ENCODE measurements at regions not wholly inside any gene's neighbourhood (a gene's known extent, or its start where the extent isn't known, plus 50 kb on each side); places are given as distances from the start of the nearest gene placed in this dataset.

DNA sequence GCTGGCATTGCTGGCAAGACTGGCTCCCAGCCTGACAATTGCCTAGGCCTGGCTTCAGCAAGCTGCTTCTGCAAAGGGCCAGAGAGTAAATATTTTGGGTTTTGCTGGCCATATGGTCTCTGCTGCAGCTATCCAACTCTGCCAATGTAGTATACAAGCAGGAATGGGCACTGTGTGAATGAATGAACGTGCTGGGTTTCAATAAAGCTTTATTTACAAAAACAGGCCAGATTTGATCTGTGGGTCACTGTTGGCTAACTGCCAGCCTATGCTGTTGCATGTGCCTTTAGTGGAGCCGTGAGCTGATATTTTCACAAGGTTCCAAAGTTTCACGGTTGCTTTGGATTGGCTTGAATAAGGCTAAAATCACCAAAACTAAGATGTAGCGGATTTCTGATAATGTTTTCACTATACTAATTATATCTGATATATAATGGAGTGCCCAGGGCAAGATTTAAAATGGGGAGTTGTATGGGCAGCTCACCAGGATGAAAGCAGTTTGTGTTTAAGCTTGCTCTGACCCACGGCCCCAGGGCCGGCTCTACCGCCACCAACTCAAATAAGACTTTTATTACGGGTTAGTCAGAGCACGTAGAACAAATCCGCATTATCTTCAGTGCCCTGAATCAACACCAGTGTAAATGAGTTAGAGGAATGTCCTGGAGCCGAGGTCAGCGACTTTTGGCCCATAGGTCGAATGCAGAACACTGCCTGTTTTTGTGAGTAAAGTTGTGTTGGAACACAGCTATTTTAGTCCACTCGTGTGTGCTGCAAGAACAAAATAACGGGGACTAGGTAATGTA is 98.6 kb upstream of the DAP start:
- H3K36me3 ChIP-seq (ENCODE audit: insufficient read depth, low read length): no peaks in the 10 kb centered on the region
- H3K4me3 ChIP-seq (ENCODE audit: low read length): no peak overlapping the region
- no peak overlapping the region for H3K27ac ChIP-seq (ENCODE audit: low read depth, low read length)
- peaks cover 17% of the 10 kb centered on the region for H3K27me3 ChIP-seq (ENCODE audit: insufficient read depth, low read length)
- 93% methylated on average over 14 of the region's 15 CpGs for WGBS
- H3K9ac ChIP-seq (ENCODE audit: low read depth, low read length): no peak overlapping the region
- no peaks in the 10 kb centered on the region for H3K9me3 ChIP-seq (ENCODE audit: insufficient read depth, low read depth, low read length)
- peaks cover 17% of the 10 kb centered on the region for H3K4me1 ChIP-seq (ENCODE audit: insufficient read depth, low read length)

DNA sequence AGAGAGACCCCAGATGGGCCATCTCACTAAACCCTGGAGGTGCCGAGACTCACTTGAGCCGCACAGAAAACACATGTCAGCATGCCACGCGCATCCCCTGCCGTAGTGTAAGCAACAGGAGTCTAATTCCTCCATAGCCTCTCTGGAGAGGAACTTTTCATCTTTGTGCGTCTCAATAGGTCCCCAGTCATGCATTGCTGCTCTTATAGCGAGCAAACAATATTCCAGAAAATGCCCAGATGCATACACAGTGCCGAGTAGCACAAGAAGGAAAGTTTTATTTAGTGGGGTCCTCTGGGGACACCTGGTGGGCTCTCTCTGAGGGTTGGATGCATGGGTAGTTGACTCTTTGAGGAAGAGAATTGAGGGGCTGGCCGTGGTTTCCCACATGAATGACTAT is 97.9 kb upstream of the DAP start:
- Histone ChIP-seq H3K36me3 (ENCODE audit: insufficient read depth, low read length) (no peaks in the 10 kb centered on the region), H3K4me3 (ENCODE audit: low read length) (no peak overlapping the region), H3K27me3 (ENCODE audit: insufficient read depth, low read length) (peaks cover 17% of the 10 kb centered on the region), H3K9ac (ENCODE audit: low read depth, low read length) (no peak overlapping the region), H3K9me3 (ENCODE audit: insufficient read depth, low read depth, low read length) (no peaks in the 10 kb centered on the region), H3K4me1 (ENCODE audit: insufficient read depth, low read length) (peaks cover 17% of the 10 kb centered on the region), H3K27ac (ENCODE audit: low read depth, low read length) (no peak overlapping the region)
- WGBS: 96% methylated on average over 9 of the region's 9 CpGs

DNA sequence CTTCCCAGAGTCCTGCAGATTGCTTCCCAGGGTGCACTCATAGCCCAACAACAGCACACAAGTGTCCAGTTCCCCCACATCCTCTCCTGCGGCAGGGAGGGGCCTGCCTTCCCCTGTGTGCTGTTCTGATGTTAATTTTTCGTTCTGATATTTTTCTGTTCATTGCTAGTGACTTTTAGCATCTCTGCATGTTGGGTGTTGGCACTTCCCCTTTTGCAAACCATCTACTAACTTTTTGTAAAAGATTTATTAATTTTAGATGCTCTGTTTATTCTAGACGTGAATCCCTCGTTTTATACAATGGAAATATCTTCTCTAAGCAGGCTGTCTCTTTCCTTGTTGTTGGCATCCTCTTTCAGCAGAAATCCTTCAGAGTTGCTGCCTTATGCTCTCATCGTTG is 97.3 kb upstream of the DAP start:
- 94% methylated on average over 4 of the region's 5 CpGs for WGBS
- Histone ChIP-seq H3K36me3 (ENCODE audit: insufficient read depth, low read length) (no peaks in the 10 kb centered on the region), H3K9ac (ENCODE audit: low read depth, low read length) (no peak overlapping the region), H3K4me3 (ENCODE audit: low read length) (no peak overlapping the region), H3K4me1 (ENCODE audit: insufficient read depth, low read length) (peaks cover 17% of the 10 kb centered on the region), H3K27me3 (ENCODE audit: insufficient read depth, low read length) (peaks cover 17% of the 10 kb centered on the region), H3K27ac (ENCODE audit: low read depth, low read length) (no peak overlapping the region), H3K9me3 (ENCODE audit: insufficient read depth, low read depth, low read length) (no peaks in the 10 kb centered on the region)

DNA sequence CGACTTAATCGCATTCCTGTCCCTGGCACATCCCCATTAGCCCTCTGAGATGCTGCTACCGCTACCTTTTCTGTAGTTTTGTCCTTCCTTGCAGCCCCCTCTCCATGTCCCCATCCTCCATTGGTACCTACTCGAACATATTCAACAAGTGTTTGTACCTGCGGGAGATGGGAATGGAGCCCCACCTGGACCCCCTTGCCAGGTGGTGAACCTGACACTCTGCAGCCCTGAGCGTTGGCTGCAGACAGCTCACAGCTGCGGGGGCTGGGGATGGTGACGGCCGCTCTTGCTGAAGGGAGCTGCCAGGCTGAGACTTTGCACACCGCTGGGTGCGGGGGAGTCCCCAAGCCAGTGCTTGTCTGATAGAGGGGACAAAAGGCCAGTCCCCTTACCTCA is 96.3 kb upstream of the DAP start:
- Histone ChIP-seq H3K4me1 (ENCODE audit: insufficient read depth, low read length) (peaks cover 17% of the 10 kb centered on the region), H3K27ac (ENCODE audit: low read depth, low read length) (no peak overlapping the region), H3K9me3 (ENCODE audit: insufficient read depth, low read depth, low read length) (no peaks in the 10 kb centered on the region), H3K27me3 (ENCODE audit: insufficient read depth, low read length) (peaks cover 17% of the 10 kb centered on the region), H3K9ac (ENCODE audit: low read depth, low read length) (no peak overlapping the region), H3K4me3 (ENCODE audit: low read length) (peak overlapping the region; percentile 38), H3K36me3 (ENCODE audit: insufficient read depth, low read length) (no peaks in the 10 kb centered on the region)
- 51% methylated on average over 11 of the region's 11 CpGs for WGBS

DNA sequence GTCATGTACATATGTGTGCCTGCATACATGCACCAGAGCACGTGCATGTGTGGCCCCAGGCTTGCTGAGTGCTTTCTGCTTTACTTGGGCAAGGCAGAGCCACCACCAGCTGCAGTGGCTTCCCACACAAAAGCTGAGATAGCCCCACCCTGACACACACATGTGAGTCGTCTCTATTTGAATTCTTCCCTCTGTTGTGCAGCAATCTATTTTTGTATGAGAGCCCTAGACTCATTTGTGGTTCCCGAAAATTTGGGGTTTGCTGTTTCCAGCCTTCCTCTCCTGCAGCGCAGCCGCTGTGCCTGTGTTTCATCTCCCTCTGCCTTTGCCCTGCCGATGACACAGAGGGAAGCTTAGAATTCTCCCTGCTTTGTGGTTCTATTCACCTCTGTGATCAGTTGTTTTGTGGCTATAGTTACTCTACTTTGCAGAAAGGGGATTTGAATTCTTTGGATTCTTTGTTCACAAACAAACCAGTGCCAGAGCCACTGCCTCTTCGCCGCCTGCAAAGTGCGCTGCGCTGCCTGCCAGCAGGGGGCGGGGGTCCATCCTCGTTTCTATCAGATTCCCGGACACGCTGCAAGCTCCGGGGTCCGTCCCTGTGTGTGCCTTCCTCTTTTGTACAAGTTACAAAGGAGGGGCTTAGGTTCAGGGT is 95.8 kb upstream of the DAP start:
- H3K36me3 ChIP-seq (ENCODE audit: insufficient read depth, low read length): no peaks in the 10 kb centered on the region
- H3K27me3 ChIP-seq (ENCODE audit: insufficient read depth, low read length): peaks cover 17% of the 10 kb centered on the region
- H3K9ac ChIP-seq (ENCODE audit: low read depth, low read length): peak overlapping the region; percentile 23; the same call in 1 of the 2 replicates
- H3K4me1 ChIP-seq (ENCODE audit: insufficient read depth, low read length): peaks cover 17% of the 10 kb centered on the region
- H3K4me3 ChIP-seq (ENCODE audit: low read length): peak overlapping the region; percentile 38
- H3K27ac ChIP-seq (ENCODE audit: low read depth, low read length): peak overlapping the region; percentile 56; the same call in 1 of the 2 replicates
- WGBS: 24% methylated on average over 16 of the region's 16 CpGs
- H3K9me3 ChIP-seq (ENCODE audit: insufficient read depth, low read depth, low read length): no peaks in the 10 kb centered on the region

DNA sequence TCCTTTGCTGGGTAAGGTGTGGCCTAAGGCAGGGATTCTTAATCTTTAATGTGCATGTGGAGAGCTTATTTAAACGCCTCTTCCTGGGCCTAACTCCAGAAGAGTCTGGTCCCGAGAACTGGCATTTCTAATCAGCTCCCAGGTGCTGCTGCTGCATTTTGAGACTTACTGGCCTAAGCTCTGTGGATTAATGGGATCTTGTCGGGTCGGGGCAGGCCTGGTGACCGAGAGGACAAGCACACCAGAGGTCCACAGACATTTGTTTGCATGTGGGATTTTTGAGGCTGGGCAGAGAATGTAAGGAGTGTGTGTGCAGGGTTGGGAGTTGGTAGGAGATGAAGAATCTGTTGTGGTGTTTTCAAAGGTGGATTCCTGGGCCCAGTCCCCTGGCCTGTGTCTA is 95.0 kb upstream of the DAP start:
- no peaks in the 10 kb centered on the region for H3K9me3 ChIP-seq (ENCODE audit: insufficient read depth, low read depth, low read length)
- H3K4me3 ChIP-seq (ENCODE audit: low read length): no peak overlapping the region
- peaks cover 17% of the 10 kb centered on the region for H3K27me3 ChIP-seq (ENCODE audit: insufficient read depth, low read length)
- no peaks in the 10 kb centered on the region for H3K36me3 ChIP-seq (ENCODE audit: insufficient read depth, low read length)
- H3K27ac ChIP-seq (ENCODE audit: low read depth, low read length): no peak overlapping the region
- peaks cover 17% of the 10 kb centered on the region for H3K4me1 ChIP-seq (ENCODE audit: insufficient read depth, low read length)
- WGBS: 85% methylated on average over 5 of the region's 5 CpGs
- H3K9ac ChIP-seq (ENCODE audit: low read depth, low read length): no peak overlapping the region

DNA sequence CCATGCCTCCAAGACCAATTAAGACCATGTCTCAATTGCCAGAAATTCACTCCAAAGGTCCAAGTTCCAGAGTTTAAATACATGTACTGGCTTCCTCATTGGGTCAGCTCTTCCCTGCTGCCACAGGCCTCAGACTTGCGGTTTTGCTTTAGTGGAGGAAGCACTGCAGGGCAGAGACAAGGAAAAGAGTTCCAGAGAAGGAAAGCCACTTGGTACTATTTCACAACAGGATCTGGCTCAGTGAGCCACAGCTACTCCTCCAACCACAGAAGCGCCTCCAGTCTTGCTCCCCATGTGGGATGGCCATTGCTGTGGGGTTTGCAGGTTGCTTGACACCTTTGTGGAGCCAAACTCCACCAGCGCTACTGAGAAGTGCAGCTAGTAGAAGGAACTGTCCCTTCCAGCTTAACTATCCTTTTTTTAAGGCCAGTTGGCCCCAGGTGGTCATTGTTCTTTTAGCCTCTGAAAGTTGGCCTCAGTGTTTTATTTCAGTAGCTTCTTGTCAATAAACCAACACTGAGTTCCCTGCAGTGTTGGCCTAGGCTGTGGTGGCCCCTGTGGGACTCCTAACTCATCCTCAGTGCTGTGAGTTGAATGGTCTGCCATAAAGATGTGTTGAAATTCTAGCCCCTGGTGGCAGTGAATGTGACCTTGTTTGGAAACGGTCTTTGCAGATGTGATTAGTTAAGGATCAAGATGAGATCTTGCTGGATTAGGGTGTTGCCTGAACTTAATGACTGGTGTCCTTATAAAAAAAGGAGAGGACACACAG is 93.7 kb upstream of the DAP start:
- H3K27me3 ChIP-seq (ENCODE audit: insufficient read depth, low read length): peaks cover 17% of the 10 kb centered on the region
- H3K27ac ChIP-seq (ENCODE audit: low read depth, low read length): no peak overlapping the region
- no peaks in the 10 kb centered on the region for H3K9me3 ChIP-seq (ENCODE audit: insufficient read depth, low read depth, low read length)
- no peaks in the 10 kb centered on the region for H3K36me3 ChIP-seq (ENCODE audit: insufficient read depth, low read length)
- H3K4me1 ChIP-seq (ENCODE audit: insufficient read depth, low read length): peaks cover 17% of the 10 kb centered on the region
- H3K9ac ChIP-seq (ENCODE audit: low read depth, low read length): no peak overlapping the region
- 96% methylated on average over 4 of the region's 4 CpGs for WGBS
- H3K4me3 ChIP-seq (ENCODE audit: low read length): no peak overlapping the region

DNA sequence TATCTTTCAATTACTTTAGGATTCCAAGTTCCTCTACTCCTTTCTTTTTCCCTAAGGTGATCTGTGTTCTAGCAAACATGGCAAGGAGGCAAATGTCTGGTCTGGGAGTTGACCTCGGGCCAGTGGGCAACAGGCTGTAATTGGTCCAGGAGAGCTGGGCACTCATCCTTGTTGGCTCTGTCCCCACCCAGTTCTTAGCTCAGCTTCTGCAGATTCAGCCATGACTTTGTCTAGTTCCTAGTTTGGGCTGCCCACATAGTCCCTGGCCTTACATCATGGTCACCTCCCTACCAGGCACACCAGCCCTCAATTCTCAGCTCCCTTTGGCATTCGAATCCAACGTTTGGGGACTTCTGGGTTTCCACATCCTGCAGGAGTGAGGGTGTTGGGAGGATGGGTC is 92.1 kb upstream of the DAP start:
- no peak overlapping the region for H3K9ac ChIP-seq (ENCODE audit: low read depth, low read length)
- H3K27ac ChIP-seq (ENCODE audit: low read depth, low read length): no peak overlapping the region
- H3K4me1 ChIP-seq (ENCODE audit: insufficient read depth, low read length): peaks cover 17% of the 10 kb centered on the region
- peaks cover 16% of the 10 kb centered on the region for H3K27me3 ChIP-seq (ENCODE audit: insufficient read depth, low read length)
- WGBS: 74% methylated on average over 3 of the region's 3 CpGs
- H3K9me3 ChIP-seq (ENCODE audit: insufficient read depth, low read depth, low read length): no peaks in the 10 kb centered on the region
- H3K36me3 ChIP-seq (ENCODE audit: insufficient read depth, low read length): no peaks in the 10 kb centered on the region
- H3K4me3 ChIP-seq (ENCODE audit: low read length): no peak overlapping the region

DNA sequence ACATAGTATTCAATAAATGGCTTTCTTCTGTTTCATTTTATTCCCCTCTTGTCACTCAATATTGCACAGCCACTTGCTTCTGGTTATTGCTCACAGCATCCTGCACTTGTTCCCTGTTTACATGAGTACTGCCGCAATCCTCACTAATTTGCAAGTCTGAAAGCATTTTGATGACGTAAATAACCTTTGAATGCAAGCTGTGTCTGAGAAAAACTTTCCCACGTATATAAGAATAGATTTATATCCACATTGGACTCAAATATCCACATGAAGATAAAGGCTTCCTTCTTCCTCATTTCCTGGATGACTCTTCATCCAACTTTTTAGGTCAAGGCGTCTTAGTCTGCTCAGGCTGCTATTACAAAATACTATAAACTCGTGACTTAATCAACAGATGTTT is 88.2 kb upstream of the DAP start:
- Histone ChIP-seq H3K9me3 (ENCODE audit: insufficient read depth, low read depth, low read length) (no peaks in the 10 kb centered on the region), H3K27me3 (ENCODE audit: insufficient read depth, low read length) (no peaks in the 10 kb centered on the region), H3K4me3 (ENCODE audit: low read length) (no peak overlapping the region), H3K4me1 (ENCODE audit: insufficient read depth, low read length) (no peaks in the 10 kb centered on the region), H3K9ac (ENCODE audit: low read depth, low read length) (no peak overlapping the region), H3K36me3 (ENCODE audit: insufficient read depth, low read length) (no peaks in the 10 kb centered on the region), H3K27ac (ENCODE audit: low read depth, low read length) (no peak overlapping the region)
- 90% methylated on average over 5 of the region's 5 CpGs for WGBS

DNA sequence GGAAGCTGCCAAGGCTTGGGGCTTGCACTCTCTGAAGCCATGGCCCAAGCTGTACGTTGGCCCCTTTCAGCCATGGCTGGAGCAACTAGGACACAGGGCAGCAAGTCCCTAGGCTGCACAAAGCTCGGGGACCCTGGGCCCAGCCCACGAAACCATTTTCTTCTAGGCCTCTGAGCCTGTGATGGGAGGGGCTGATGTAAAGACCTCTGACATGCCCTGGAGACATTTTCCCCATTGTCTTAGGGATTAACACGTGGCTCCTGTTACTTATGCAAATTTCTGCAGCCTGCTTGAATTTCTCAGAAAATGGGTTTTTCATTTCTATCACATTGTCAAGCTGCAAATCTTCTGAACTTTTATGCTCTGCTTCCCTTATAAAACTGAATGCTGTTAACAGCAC is 83.0 kb upstream of the DAP start:
- Histone ChIP-seq H3K27me3 (ENCODE audit: insufficient read depth, low read length) (0 out of 2 replicates have a peak, but pooled peaks cover 2% of the 10 kb centered on the region), H3K4me3 (ENCODE audit: low read length) (no peak overlapping the region), H3K9ac (ENCODE audit: low read depth, low read length) (no peak overlapping the region), H3K9me3 (ENCODE audit: insufficient read depth, low read depth, low read length) (no peaks in the 10 kb centered on the region), H3K4me1 (ENCODE audit: insufficient read depth, low read length) (no peaks in the 10 kb centered on the region), H3K27ac (ENCODE audit: low read depth, low read length) (no peak overlapping the region), H3K36me3 (ENCODE audit: insufficient read depth, low read length) (no peaks in the 10 kb centered on the region)
- 70% methylated on average over 4 of the region's 4 CpGs for WGBS

DNA sequence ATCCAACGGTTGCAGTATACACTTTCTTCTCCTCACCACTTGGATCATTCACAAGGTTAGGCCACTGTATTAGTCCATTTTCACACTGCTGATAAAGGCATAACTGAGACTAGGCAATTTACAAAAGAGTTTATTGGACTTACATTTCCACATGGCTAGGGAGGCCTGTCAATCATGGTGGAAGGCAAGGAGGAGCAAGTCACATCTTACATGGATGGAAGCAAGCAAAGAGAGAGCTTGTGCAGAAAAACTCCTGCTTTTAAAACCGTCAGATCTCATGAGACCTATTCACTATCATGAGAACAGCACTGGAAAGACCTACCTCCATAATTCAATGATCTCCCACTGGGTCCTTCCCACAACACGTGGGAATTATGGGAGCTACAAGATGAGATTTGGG is 81.8 kb upstream of the DAP start:
- no peaks in the 10 kb centered on the region for H3K4me1 ChIP-seq (ENCODE audit: insufficient read depth, low read length)
- 98% methylated on average over 3 of the region's 3 CpGs for WGBS

More for the DNA sequence above, 81.8 kb upstream of the DAP start:
- Histone ChIP-seq H3K27ac (ENCODE audit: low read depth, low read length) (no peak overlapping the region), H3K9me3 (ENCODE audit: insufficient read depth, low read depth, low read length) (no peaks in the 10 kb centered on the region), H3K27me3 (ENCODE audit: insufficient read depth, low read length) (0 out of 2 replicates have a peak, but pooled peaks cover 2% of the 10 kb centered on the region), H3K9ac (ENCODE audit: low read depth, low read length) (no peak overlapping the region), H3K36me3 (ENCODE audit: insufficient read depth, low read length) (no peaks in the 10 kb centered on the region), H3K4me3 (ENCODE audit: low read length) (no peak overlapping the region)
